GM23338 (cell line): ENCODE measurements at regions not wholly inside any gene's neighbourhood (a gene's known extent, or its start where the extent isn't known, plus 50 kb on each side); places are given as distances from the start of the nearest gene placed in this dataset.

Source experiments
- CREB1 ChIP-seq: fragments of 250-450 bp; sonication (Bioruptor Pico); IDR thresholded peaks from 2 replicates; pipeline ENCODE4 v1.5.0; 2020; ENCODE audit warnings: low read depth, mild to moderate bottlenecking, moderate library complexity
- EZH2 ChIP-seq: fragments of 200-600 bp; sonication (generic); IDR thresholded peaks from one replicate; pipeline ENCODE4 v1.8.0; 2017; ENCODE audit warnings: antibody characterized with exemption, mild to moderate bottlenecking, low read depth; ENCODE audit not compliant: unreplicated experiment
- EZH2phosphoT487 ChIP-seq: fragments of 200-600 bp; sonication (generic); IDR thresholded peaks from one replicate; pipeline ENCODE4 v1.8.1; 2018; ENCODE audit warnings: antibody characterized with exemption; ENCODE audit not compliant: unreplicated experiment
- JUNB ChIP-seq: IDR thresholded peaks from one replicate; pipeline ENCODE4 v1.6.1; 2016; ENCODE audit warnings: antibody characterized with exemption; ENCODE audit not compliant: unreplicated experiment
- NANOG ChIP-seq: IDR thresholded peaks from 2 replicates; pipeline ENCODE4 v1.6.1; 2016; ENCODE audit warnings: antibody characterized with exemption, borderline replicate concordance
- POLR2AphosphoS5 ChIP-seq: IDR thresholded peaks from 2 replicates; pipeline ENCODE4 v1.6.1; 2016; ENCODE audit warnings: antibody characterized with exemption, low read depth
- STAT1 ChIP-seq: IDR thresholded peaks from one replicate; pipeline ENCODE4 v1.6.1; 2016; ENCODE audit warnings: antibody characterized with exemption; ENCODE audit not compliant: unreplicated experiment
- ZNF114 ChIP-seq: fragments of 250-450 bp; sonication (Bioruptor Pico); IDR thresholded peaks from 2 replicates; pipeline ENCODE4 v1.5.0; 2020; ENCODE audit warnings: mild to moderate bottlenecking, moderate library complexity
- ZNF331 ChIP-seq: fragments of 250-450 bp; sonication (Bioruptor Pico); IDR thresholded peaks from 2 replicates; pipeline ENCODE4 v1.5.0; 2020; ENCODE audit warnings: low read depth, mild to moderate bottlenecking, moderate library complexity
- TF ChIP-seq, protein P1 (sequence below), 2 experiments: fragments of 200-600 bp in 1 of 2; sonication (generic) in 1 of 2; conservative IDR thresholded peaks; 2 replicates each; pipeline versions ENCODE4 v1.5.1 to v1.6.1; 2016 to 2017; ENCODE audit warnings: antibody characterized with exemption in 2 of 2, low read depth in 2 of 2, mild to moderate bottlenecking in 2 of 2, moderate library complexity in 1 of 2
- TF ChIP-seq, protein P2 (sequence below): IDR thresholded peaks from one replicate; pipeline ENCODE4 v1.6.1; 2018; ENCODE audit warnings: antibody characterized with exemption; ENCODE audit not compliant: unreplicated experiment

DNA sequence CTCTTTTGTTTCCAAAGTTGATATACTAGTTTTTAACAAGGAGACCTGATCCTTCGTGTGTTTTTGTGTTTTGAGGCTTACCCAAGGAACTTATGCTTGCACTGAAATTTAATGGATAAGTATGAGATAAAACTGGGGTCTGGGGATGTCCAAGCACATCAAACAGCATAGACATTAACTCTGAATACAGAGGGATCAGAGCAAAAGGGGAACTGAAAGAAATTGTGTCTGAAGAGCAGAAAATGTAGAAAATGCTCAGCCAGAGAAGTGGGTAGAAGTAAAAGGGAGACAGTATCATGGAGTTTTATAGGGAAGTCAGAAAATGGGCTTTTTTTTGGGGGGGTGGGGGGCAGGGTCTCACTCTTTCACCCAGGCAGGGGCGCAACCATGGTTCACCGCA is 695.4 kb downstream of the ARAP2 start:
- TF ChIP-seq, protein P1, sequence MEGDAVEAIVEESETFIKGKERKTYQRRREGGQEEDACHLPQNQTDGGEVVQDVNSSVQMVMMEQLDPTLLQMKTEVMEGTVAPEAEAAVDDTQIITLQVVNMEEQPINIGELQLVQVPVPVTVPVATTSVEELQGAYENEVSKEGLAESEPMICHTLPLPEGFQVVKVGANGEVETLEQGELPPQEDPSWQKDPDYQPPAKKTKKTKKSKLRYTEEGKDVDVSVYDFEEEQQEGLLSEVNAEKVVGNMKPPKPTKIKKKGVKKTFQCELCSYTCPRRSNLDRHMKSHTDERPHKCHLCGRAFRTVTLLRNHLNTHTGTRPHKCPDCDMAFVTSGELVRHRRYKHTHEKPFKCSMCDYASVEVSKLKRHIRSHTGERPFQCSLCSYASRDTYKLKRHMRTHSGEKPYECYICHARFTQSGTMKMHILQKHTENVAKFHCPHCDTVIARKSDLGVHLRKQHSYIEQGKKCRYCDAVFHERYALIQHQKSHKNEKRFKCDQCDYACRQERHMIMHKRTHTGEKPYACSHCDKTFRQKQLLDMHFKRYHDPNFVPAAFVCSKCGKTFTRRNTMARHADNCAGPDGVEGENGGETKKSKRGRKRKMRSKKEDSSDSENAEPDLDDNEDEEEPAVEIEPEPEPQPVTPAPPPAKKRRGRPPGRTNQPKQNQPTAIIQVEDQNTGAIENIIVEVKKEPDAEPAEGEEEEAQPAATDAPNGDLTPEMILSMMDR (conservative IDR thresholded peaks at IDR 0.05; ENCODE audit: low read depth in 2 of 2): no peak
- TF ChIP-seq POLR2AphosphoS5 (no peak), ZNF331 (CRISPR knock-in tag) (no peak), STAT1 (no peak), EZH2 (no peak), CREB1 (CRISPR knock-in tag) (no peak), NANOG (no peak), EZH2phosphoT487 (no peak), JUNB (no peak), ZNF114 (CRISPR knock-in tag) (no peak)
- TF ChIP-seq, protein P2, sequence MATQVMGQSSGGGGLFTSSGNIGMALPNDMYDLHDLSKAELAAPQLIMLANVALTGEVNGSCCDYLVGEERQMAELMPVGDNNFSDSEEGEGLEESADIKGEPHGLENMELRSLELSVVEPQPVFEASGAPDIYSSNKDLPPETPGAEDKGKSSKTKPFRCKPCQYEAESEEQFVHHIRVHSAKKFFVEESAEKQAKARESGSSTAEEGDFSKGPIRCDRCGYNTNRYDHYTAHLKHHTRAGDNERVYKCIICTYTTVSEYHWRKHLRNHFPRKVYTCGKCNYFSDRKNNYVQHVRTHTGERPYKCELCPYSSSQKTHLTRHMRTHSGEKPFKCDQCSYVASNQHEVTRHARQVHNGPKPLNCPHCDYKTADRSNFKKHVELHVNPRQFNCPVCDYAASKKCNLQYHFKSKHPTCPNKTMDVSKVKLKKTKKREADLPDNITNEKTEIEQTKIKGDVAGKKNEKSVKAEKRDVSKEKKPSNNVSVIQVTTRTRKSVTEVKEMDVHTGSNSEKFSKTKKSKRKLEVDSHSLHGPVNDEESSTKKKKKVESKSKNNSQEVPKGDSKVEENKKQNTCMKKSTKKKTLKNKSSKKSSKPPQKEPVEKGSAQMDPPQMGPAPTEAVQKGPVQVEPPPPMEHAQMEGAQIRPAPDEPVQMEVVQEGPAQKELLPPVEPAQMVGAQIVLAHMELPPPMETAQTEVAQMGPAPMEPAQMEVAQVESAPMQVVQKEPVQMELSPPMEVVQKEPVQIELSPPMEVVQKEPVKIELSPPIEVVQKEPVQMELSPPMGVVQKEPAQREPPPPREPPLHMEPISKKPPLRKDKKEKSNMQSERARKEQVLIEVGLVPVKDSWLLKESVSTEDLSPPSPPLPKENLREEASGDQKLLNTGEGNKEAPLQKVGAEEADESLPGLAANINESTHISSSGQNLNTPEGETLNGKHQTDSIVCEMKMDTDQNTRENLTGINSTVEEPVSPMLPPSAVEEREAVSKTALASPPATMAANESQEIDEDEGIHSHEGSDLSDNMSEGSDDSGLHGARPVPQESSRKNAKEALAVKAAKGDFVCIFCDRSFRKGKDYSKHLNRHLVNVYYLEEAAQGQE: no peak
